ENCODE measurements at regions not wholly inside any gene's neighbourhood (a gene's known extent, or its start where the extent isn't known, plus 50 kb on each side); places are given as distances from the start of the nearest gene placed in this dataset.
A peak's percentile ranks its signal among the peaks of the same experiment; 100 is the strongest.

DNA sequence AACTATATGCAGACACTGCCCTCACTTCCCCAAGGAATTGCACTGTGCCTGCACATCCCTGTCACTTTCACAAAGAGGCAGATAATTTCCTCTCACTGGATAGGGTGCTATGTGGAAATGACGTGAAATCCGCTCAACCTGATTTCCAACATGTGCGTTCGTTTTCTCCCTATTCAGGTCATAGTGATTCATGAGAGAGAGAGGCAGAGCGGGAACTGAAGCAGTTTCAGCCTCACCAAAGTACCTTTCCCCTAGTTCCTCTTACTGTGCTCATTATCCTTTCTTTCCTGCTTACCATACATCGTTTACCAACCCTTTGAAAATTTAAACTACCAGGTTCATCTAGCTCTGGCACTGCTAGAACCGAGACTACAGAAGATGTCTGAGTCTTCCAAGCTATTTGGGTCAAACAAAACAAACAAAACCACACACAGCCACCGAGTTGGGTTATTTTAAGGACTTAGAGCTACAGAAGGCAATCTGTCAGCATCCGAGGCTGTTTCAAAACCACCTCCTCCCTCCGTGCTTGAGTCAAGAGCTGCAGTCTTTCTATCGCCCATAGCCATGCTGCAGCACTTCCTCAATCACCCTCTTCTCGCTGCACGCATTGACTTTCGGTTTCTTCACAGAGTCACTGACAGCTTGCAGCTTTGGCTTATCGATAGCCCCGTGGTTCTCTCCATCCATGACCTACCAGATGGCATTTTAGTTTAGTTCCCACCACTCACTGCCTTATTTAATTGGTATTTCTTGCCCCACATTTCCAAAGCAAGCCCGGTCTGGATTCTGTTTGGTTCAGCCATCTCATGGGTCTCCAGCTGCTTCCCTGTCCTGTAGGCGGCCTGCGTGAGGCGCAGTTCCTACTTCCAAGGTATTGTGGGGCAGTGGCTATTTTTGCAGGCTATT, 1395.8 kb downstream of the EFNB2 start:
- H3K27ac ChIP-seq (ENCODE audit: low read depth, low read length) = no peak overlapping the region
- no peak overlapping the region for H4K5ac ChIP-seq (ENCODE audit: insufficient read length, low read depth, low read length)
- no peak for DNase-seq (ENCODE audit: low read depth in 1 of 2, low spot score in 2 of 2)
- peak overlapping the region; percentile 14 for H3K18ac ChIP-seq (ENCODE audit: extremely low read depth, low read length)
- H3K23ac ChIP-seq (ENCODE audit: insufficient read length) = no peak overlapping the region
- no peaks in the 10 kb centered on the region for H3K4me1 ChIP-seq (replicated peaks in 1 of 4; ENCODE audit: control insufficient read depth in 3 of 4, insufficient read depth in 4 of 4, low read length in 3 of 4)
- TF ChIP-seq RAD21 (IDR thresholded peaks at IDR 0.05 in 1 of 2, conservative IDR thresholded peaks at IDR 0.05 in 1 of 2; ENCODE audit: low read depth in 2 of 2, low read length in 2 of 2) (peak; percentile 10 to 22; a peak in 2 of 4 replicates), MAFK (IDR thresholded peaks at IDR 0.05; ENCODE audit: low read depth, low read length) (no peak), RFX5 (IDR thresholded peaks at IDR 0.05; ENCODE audit: borderline replicate concordance, low read depth, low read length) (no peak), POLR2AphosphoS5 (IDR thresholded peaks at IDR 0.05; ENCODE audit: low read depth, low read length) (no peak)
- TF ChIP-seq, protein P1, sequence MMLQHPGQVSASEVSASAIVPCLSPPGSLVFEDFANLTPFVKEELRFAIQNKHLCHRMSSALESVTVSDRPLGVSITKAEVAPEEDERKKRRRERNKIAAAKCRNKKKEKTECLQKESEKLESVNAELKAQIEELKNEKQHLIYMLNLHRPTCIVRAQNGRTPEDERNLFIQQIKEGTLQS (IDR thresholded peaks at IDR 0.05; ENCODE audit: insufficient read depth, low read depth, low read length) = no peak
- TF ChIP-seq, protein P2, sequence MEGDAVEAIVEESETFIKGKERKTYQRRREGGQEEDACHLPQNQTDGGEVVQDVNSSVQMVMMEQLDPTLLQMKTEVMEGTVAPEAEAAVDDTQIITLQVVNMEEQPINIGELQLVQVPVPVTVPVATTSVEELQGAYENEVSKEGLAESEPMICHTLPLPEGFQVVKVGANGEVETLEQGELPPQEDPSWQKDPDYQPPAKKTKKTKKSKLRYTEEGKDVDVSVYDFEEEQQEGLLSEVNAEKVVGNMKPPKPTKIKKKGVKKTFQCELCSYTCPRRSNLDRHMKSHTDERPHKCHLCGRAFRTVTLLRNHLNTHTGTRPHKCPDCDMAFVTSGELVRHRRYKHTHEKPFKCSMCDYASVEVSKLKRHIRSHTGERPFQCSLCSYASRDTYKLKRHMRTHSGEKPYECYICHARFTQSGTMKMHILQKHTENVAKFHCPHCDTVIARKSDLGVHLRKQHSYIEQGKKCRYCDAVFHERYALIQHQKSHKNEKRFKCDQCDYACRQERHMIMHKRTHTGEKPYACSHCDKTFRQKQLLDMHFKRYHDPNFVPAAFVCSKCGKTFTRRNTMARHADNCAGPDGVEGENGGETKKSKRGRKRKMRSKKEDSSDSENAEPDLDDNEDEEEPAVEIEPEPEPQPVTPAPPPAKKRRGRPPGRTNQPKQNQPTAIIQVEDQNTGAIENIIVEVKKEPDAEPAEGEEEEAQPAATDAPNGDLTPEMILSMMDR (IDR thresholded peaks at IDR 0.05; ENCODE audit: control extremely low read depth in 1 of 3, insufficient read depth in 1 of 3, low read depth in 1 of 3, low read length in 3 of 3) = peak in 2 of 3 experiments; percentile 16 to 18; a peak in 2 of 4 replicates
- H2AFZ ChIP-seq (ENCODE audit: low read length) = peak overlapping the region; percentile 97
- no peak overlapping the region for H3K14ac ChIP-seq (ENCODE audit: insufficient read length)
- H3K56ac ChIP-seq (replicated peaks; ENCODE audit: insufficient read length, low read depth, low read length) = no peak overlapping the region
- H3K4me2 ChIP-seq (ENCODE audit: insufficient read depth in 1 of 2, low read depth in 2 of 2, low read length in 2 of 2) = no peak overlapping the region
- H3K27me3 ChIP-seq (replicated peaks in 1 of 4; ENCODE audit: control insufficient read depth in 3 of 4, extremely low read depth in 1 of 4, insufficient read depth in 3 of 4, low read length in 3 of 4) = no peaks in the 10 kb centered on the region
- H4K8ac ChIP-seq (ENCODE audit: extremely low read depth, insufficient read depth, low read length) = no peak overlapping the region; the same call in 1 of the 2 replicates
- no peaks in the 10 kb centered on the region for H4K20me1 ChIP-seq (replicated peaks in 1 of 2; ENCODE audit: control insufficient read depth in 1 of 2, insufficient read depth in 2 of 2, low read length in 2 of 2)
- H2BK120ac ChIP-seq (replicated peaks; ENCODE audit: low read depth, low read length) = no peak overlapping the region
- no peaks in the 10 kb centered on the region for H3K23me2 ChIP-seq (ENCODE audit: low read depth, low read length)
- no peak overlapping the region for H4K91ac ChIP-seq (replicated peaks; ENCODE audit: insufficient read length, low read length)
- no peaks in the 10 kb centered on the region for H3K36me3 ChIP-seq (ENCODE audit: control insufficient read depth in 2 of 4, insufficient read depth in 4 of 4, low read length in 3 of 4)
- no peak overlapping the region for H2BK15ac ChIP-seq (ENCODE audit: low read length)
- ChIA-PET POLR2A (ENCODE audit: partially characterized antibody) (no interaction called here), CTCF (ENCODE audit: partially characterized antibody) (interaction anchor here (0.6 to 0.7 kb wide), 2 partner anchors 24 to 456 kb away, joined by 3 to 5 read pairs; no protein-coding TSS in a partner anchor)
- no peak overlapping the region for H3K4ac ChIP-seq (replicated peaks; ENCODE audit: insufficient read length, low read depth, low read length)
- H2BK12ac ChIP-seq (ENCODE audit: low read depth, low read length) = no peak overlapping the region
- FAIRE-seq = no peak
- H2BK20ac ChIP-seq (ENCODE audit: low read length) = no peak overlapping the region
- H3K79me1 ChIP-seq (ENCODE audit: low read depth, low read length) = no peaks in the 10 kb centered on the region
- no peak overlapping the region for H2BK5ac ChIP-seq (ENCODE audit: low read depth, low read length)
- H3K79me2 ChIP-seq (ENCODE audit: control insufficient read depth in 1 of 2, insufficient read depth in 2 of 2, low read length in 2 of 2) = no peaks in the 10 kb centered on the region
- no peak overlapping the region for H3K4me3 ChIP-seq (ENCODE audit: extremely low read depth in 1 of 4, insufficient read depth in 2 of 4, low read depth in 3 of 4, low read length in 4 of 4)
- WGBS, 2 experiments (ENCODE audit: extremely low coverage in 1 of 2, insufficient coverage in 1 of 2, insufficient read length in 1 of 2, insufficient replicate concordance in 2 of 2, low coverage in 1 of 2, low lambda C conversion rate in 2 of 2, missing lambda C conversion rate in 1 of 2) = 92% methylated on average over 20 of the region's 20 CpGs; no CpG with 5 or more reads in 1 of the 2 experiments
- H3K9me3 ChIP-seq (ENCODE audit: insufficient read depth in 2 of 2, low read depth in 1 of 2, low read length in 1 of 2) = no peaks in the 10 kb centered on the region
- H2AK5ac ChIP-seq (ENCODE audit: low read depth, low read length) = no peak overlapping the region
- no peak overlapping the region for H3K9ac ChIP-seq (replicated peaks in 1 of 4; ENCODE audit: extremely low read depth in 1 of 4, low read depth in 3 of 4, low read length in 3 of 4)
